Kidney glomerular epithelial cell (primary cell): ENCODE measurements at regions not wholly inside any gene's neighbourhood (a gene's known extent, or its start where the extent isn't known, plus 50 kb on each side); places are given as distances from the start of the nearest gene placed in this dataset.
A peak's percentile ranks its signal among the peaks of the same experiment; 100 is the strongest.
"Not testable (repeated sequence)": the region's sequence is repeated elsewhere in the genome, so short reads cannot be mapped to it uniquely, and the experiment has no call there.

ENCODE experiments used
- DNase-seq: peaks from one replicate; lab custom pipeline; 2025; lab: John Stamatoyannopoulos, UW

DNA sequence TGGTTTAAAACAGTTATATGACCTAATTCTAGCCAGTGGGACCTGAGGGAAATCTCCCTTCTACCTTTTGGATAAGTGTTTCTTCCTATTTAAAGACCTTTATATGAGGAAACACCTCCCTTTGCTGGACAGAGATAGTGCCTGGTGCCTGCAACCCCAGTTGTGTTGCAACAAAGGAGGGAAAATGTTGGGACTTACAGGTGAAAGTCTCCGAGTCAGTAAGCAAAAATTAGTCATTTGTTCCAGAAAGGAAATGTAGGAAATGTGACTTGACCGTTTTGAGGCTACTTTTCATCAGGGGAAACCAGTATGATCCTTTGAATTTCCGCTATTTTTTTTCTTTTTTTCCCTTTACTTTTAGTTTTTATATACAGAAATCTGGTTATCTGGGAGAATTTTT is 165.5 kb downstream of the DKK1 start:
- DNase-seq = no peak

DNA sequence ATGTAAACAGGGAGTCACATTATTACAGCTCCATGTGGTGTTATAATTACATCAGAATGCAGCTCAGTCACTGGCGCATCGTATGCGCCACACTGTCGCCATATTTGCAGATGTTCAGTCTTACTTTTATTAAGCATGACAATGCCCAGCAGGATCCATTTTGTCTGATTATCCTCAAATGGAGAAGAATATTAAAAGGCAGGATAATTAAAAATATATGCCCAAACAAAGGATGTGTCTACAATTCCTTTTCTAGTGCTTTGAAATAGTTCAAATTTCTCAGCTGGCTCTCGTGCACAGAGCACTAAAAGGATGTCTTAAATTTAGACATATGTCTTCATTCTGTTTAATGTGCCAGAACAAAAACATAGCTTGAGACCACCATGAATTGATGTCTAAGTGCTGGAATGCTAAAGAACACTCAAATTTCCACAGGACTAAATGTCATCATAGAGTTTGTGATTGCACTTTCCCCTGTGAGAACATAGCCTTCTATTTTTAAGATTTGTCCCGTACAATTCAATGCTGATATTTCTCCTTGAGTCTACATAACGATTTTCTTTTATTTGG is 168.0 kb downstream of the DKK1 start:
- no peak for DNase-seq

DNA sequence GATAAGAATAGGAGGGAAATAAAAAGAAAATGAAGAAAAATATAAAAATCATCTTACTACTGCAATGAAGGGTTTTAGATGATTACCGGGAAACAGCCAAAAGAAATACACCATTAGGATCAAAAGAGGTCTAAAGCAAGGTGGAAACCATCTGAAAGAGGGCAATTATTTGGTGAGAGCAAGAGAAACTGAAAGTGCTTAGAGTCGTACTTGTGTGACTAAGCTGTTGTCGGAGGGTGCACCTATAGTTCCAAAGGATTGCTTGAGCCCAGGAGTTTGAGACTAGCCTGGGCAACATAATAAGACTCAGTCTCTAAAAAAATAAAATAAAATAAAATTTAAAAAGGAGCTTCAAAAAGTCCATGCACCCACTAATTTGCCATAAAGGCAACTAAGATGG is 169.5 kb downstream of the DKK1 start:
- no peak for DNase-seq

DNA sequence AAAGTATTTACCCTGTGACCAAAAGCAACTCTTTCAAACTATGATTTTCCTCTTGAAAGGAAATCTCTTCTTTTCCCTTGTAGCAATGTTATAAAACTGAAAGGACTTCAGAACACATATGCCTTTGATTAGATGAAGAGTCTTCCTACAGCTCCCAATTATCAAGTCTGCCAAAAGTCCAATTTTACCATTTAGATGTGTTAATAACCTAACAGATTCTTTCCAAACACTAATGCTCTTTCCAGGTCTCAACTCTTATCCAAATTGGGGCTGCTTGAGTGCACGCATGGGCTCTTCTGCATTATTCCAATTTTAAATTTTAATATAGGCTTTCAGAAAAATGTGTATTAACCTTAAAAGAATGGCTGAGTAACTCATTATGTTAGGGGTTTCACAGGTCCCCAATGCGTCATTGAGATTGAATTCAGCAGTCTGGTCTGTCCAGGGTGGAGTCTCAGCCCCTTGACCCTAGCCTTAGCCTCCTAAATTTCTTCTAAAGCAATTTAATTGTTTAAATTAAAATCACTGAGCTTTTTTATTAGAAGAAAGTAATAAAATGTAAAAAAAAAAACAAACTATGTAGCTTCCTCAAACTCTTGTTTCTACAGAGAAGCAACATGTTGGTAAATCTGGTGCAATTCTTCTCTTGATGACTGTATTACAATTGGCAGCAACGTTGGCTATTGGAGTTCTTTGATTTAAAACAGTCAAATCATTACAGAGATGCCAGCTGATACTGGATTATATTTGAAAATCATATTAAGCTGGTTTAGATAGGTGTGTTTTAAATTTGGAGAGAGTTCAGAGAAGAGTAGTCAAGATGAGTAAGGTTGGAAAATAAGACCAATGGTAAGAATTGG is 170.4 kb downstream of the DKK1 start:
- DNase-seq = no peak

DNA sequence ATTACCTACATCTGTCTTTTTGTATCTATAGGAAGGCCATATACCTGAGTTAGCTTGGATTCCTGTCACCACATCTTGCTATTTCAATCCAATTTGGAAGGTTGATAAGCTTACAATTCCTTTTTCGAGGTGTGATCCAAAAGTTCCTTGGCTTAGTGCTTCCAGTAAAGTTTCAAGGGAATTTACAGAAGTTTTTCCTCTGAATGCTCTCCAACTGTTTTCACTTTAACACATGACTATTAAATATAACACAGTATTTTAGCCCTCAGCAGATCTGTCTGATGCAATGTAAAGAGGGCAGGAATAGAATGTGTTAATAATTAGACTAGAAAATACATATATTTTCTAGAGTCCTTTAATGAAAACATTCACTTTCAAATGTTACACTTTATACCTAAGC is 171.4 kb downstream of the DKK1 start:
- no peak for DNase-seq

DNA sequence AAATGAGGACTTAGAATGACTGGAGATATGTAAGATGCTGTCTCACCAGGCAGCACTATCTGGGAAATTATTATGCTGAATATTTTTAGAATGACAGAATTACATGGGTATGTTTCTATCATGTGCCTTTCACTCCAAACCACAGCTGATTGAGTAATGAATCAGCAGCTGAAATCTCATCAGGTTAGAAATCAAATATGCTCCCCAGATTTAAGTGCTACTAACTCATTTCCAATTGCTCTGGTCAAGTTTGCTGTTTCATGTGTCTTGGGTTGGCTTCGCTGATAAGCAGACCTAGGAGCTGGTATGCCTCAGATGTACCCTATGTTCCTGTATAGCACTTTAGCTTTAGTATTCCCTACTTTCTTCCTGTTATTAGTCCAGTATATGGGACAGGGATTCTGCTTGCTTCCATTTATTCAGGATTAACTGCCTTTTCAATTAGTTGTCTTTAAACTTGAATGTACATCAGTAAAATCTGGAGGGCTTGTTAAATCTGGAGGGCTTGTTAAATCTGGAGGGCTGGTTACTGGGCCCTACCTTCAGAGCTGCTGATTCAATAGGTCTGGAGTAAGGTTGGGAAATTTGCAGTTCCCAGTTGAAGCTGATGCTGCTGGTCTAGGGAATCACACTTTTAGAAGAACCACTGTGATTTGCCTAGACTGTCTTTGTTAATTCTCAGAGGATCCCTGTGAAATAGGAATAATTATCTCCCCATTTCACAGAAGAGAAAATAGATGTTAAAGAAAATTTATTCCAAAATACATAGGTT is 172.9 kb downstream of the DKK1 start:
- peak; percentile 70 for DNase-seq

DNA sequence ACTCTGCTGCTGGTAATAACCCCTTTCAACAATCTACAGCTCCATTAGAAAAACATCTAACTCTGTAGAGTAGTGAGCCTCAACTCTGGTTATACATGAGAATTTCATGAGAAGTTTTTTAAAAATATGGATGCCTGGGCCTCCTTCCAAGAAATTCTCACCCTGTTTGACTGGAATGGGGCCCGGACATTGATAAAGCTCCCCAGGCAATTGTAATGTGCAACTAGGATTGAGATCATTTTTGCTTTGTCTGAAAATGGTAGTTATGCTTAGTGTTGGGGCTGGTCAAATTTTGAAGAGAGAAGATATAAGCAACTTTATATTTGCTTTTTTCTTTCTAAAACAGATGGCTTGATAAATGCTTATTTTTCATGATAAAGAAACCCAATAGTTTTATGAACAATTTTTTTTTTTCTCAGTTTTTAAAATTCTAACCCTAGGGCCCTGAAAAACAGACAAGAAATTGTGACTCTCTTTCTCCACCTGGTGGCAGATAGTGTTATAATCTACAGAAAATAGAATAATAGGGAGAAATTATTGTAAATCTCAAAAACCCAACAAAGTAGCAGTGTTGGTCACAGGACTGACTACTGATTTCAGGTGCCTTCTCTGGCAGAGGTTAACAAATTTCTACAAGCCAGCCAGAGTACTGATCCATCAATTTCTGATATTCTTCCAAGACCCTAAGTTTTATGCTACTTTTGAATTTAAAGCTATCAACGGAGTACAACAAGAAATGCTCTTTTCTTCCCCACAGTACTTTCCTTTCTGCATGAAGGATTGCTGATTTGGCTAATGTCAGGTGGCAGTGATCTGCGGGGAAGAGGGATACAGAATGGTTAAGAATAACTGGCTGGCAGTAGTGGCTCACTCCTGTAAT is 174.8 kb downstream of the DKK1 start:
- DNase-seq = peak; percentile 15

DNA sequence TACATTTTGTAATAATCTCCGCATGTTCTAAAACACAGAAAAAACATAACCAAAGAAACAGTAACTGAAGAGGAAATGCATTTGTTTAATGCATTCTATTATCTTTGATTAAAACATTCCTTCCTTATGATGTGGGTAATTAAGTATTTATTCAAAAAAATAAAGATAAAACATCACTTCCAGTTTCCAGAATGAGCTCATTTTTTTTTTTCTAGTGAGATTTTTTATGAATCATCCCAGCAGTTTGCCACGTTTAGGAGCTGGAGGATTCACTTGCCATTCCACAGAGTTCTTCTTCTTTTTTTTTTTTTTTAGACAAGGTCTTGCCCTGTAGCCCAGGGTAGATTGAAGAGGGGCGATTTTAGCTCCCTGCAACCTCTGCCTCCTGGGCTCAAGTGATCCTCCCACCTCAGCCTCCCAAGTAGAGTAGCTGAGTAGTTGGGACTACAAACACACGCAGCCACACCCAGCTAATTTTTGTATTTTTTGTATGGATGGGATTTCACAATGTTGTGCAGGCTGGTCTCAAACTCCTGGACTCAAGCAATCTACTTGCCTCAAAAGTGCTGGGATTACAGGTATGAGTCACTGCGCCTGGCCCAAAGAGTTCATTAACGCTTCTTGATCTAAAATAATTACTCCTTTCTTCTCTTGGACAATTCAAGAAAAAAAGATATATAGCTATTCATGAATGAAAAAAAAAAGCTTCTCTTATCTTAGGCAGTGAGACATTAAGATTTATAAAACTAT is 177.3 kb downstream of the DKK1 start:
- DNase-seq = no peak

DNA sequence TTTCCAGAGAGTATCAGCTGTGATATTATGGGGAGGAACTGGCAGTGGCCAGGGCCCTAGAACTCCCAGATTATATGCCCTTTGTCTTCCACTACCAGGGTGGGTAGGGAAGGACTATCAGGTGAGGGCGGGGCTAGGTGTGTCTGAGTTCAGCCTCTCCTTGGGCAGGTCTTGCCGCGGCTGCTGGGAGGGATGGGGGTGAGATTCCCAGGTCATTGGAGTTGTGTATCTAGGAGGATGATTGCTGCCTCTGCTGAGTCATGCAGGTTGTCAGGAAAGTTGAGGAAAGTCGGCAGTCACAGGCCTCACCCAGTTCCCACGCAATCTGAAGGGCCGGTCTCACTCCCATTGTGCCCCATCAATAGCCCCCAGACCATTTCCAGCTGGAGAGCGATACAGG is 185.2 kb downstream of the DKK1 start:
- no peak for DNase-seq

DNA sequence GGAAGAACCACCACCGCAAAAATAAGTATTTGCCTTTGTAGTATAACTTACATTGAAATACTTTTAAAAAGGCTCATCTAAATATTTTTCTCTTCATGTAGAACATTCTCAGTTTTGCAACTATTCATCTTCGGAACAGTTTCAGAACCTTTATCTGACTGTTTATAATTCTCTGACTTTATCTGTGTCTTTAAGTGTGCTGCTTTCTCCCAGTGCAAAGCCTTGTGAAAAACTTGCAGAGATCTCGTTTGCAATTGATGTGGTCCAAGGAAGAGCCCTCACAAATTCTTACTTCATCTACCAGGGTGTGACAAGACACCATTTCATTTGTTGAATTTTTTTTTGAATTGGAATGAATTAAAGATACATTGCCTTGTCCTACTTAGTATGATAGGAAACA is 186.4 kb downstream of the DKK1 start:
- no peak for DNase-seq

DNA sequence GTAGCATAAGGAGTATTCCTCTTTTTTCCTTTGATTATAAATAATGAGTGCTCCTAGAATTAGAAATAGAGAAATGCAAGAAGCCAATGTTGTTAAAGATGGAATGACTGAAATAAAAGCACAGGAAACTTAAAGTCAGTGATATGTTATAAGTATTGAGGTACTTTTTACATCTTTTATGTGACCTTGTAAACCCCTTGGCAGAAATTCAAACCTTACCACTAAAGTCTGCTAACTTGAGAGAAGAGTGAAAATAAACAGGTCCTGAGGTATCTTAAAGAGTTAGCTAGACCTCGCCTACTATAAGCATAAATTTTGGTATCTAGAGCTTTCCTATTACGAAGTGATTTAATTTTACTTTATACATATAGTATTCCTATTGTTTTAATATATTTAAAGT is 188.2 kb downstream of the DKK1 start:
- no peak for DNase-seq

DNA sequence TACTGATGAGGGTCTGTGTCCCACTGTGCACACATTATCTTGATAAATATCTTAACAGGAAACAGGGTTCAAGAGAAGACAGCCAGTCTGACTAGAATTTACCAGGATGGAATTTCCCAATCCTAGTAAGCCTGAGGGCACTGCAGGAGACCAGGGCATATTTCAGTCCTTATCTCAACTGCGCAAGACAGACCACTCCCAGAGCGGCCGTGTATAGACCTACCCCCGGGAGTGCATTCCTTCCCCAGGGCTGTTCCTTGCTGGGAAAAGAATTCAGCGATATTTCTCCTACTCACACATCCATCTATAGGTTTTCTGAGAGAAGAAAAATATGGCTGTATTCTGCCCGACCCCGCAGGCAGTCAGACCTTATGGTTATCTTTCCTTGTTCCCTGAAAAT is 191.3 kb downstream of the DKK1 start:
- DNase-seq = not testable (repeated sequence)

DNA sequence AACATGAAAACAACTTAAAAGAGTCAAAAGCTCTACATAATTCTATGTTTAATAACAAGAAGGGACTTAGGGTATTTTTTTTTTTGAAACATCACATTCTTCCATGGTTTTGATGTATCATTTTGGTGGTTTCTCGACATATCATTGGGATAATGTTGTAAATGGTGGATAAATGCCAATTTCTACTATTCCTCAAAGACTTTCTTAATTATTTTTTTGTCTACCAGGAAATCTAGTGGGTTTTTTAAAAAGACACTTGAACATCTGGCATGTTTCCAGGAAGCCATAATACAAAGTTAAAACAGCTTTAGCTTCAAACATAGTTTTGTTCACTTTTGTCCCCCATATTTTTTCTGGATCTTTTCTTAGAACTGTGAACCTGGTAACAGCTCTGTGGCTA is 200.4 kb downstream of the DKK1 start:
- no peak for DNase-seq

DNA sequence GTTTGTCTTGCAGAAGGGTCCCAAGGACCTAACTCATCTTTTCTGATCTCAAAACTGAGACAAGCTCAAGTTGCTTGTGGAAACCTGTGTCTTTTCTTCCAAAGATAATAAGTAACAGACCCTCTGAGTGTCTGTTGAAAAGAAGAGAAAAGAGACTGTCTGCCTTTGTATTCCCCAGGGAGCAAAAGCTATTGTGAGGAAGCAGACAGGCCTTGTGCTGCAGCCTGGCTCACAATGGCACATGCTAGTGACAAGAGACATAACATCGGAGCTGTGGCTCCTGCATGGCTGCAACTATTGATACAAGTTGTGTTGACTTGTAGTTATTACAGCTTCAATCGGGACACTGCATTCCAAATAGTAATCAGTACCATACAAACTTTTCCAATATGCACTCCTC is 202.9 kb downstream of the DKK1 start:
- no peak for DNase-seq

DNA sequence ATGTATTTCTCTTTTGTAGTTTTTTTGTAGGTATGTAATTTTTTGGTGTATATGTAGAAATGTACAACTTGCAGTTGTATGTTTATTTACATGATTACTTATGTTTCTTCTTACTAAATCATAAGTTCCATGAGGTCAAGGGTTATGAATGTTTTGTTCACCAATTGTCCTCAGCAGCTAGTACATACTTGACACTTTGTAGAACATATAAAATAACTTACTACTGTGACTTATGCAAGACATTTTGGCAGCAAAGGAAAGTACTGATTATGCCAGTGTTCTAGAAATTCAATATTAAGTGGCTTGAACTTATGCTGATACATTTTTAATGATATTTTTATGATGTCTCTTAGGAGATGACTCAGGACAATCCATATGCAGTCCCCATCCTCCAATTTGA is 209.6 kb downstream of the DKK1 start:
- no peak for DNase-seq

DNA sequence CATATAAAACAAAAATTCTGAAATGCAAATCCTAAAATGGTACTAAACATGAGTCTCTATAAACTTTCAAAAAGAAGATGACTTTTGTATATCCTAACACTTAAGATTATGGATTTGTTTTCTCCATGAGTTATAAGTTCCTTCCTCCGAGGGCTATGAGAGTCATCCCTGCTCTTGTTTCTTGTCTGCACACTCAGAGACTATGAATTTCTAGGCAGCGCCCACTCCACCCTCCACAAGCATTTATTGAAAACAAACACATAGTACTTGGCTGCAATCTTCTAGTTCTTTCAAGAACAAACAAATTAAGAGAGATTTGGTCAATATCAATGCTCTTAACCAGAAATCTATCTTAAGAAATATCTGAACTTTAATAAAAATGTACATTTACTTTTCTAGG is 211.7 kb downstream of the DKK1 start:
- DNase-seq = no peak

DNA sequence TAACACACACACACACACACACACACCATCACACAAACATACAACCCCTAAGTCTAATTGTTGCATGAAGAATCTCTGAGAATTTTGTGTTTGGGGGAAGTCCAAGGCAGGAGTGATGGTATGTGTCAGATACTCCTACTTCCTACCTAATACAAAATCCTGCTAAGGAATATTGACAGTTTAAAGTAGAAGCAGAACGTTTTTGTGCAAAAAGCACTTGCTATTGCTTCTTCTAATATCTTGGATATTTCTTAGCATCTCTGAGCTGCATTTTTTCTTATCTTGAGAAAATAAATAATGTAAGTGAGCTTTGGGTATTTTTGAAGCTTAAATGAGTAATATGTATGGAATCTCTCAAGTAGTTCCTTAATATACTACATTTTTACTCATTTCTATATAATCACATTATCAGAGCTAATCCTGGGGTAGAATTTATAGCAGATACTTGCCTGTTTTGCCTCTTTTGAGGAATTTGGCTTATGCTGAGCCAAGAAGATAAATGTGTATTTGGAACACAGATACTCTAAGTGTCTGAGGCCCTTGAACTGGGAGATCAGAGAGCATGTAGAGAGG is 212.3 kb downstream of the DKK1 start:
- DNase-seq = no peak

DNA sequence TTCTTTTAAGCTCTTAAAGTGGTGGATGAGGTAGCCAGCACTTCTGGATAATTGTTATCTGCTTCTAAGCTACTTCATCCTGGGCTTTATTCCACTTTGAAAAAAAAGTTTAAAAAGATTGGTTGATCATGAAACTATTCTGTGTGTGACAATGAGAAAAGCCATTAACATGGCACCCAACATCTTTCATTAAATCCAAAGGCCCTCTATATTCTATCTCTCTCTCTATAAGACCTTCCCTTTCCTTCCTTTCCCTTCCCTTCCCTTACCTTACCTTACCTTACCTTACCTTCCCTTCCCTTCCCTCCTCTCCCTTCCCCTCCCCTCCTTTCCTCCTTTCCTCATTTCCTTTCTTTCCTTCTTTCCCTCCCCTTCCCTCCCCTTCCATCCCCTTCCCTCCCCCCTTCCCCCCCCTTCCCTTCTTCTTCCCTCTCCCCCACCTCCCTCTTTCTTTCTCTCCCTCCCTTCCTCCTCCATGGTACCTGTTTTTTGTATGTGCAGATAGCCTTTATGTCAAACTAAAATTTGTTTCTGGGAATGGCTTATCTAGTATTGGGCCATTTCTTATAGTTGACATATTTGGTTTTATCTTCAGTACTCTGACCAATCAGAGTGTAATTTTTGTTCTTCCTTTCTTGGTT is 218.7 kb downstream of the DKK1 start:
- no peak for DNase-seq

DNA sequence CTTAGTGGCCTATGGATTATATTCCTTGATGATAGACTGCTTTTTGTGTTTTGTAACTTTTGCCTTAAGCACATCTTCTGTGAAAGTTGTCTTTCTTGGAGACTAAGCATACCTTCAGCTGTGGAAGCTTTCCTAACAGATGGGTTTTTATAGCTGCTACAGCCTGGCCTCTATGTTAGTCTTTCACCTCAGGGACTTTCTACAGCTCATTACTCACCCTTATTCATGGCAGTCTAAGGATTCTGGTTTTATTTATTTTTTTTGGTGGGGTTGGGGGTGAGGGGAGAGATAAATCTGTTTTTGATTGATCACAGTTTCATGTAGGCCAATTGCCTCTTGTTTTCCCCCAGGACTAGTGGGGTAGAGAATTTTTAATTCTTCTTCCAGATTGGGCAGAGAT is 219.9 kb downstream of the DKK1 start:
- DNase-seq = no peak

DNA sequence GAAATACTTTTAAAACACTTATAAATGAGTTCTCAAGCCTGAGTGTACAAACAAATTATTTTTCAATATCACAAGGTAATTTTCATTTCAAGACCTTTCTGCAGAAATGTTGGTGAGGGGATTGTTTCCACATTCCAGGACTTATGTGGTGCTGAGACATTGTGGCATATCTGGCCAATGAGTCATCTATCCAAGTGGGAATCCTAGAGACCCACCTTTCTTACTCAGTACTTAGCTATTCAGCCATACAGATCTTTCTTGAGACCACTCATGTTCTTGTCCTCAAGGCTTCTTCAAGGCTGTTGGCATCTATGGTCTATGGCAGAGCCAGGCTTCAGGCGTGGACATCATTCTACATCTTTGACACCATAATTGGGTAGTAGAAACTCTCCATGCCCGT is 225.4 kb downstream of the DKK1 start:
- DNase-seq = peak; percentile 29
